ENCODE measurements at regions not wholly inside any gene's neighbourhood (a gene's known extent, or its start where the extent isn't known, plus 50 kb on each side); places are given as distances from the start of the nearest gene placed in this dataset.

- no peak for TF ChIP-seq EZH2phosphoT487 (IDR thresholded peaks at IDR 0.05; ENCODE audit: borderline replicate concordance, low read length)
- TF ChIP-seq, protein P1, sequence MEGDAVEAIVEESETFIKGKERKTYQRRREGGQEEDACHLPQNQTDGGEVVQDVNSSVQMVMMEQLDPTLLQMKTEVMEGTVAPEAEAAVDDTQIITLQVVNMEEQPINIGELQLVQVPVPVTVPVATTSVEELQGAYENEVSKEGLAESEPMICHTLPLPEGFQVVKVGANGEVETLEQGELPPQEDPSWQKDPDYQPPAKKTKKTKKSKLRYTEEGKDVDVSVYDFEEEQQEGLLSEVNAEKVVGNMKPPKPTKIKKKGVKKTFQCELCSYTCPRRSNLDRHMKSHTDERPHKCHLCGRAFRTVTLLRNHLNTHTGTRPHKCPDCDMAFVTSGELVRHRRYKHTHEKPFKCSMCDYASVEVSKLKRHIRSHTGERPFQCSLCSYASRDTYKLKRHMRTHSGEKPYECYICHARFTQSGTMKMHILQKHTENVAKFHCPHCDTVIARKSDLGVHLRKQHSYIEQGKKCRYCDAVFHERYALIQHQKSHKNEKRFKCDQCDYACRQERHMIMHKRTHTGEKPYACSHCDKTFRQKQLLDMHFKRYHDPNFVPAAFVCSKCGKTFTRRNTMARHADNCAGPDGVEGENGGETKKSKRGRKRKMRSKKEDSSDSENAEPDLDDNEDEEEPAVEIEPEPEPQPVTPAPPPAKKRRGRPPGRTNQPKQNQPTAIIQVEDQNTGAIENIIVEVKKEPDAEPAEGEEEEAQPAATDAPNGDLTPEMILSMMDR (IDR thresholded peaks at IDR 0.05; ENCODE audit: low read depth, low read length, poor library complexity, severe bottlenecking): no peak
- H3K4me1 ChIP-seq (ENCODE audit: control insufficient read depth, low read length): no peaks in the 10 kb centered on the region
- no peaks in the 10 kb centered on the region for H3K36me3 ChIP-seq (ENCODE audit: control insufficient read depth, low read length)
- H3K27me3 ChIP-seq (ENCODE audit: control insufficient read depth, low read length): no peaks in the 10 kb centered on the region
- no peak overlapping the region for H3K4me2 ChIP-seq (ENCODE audit: low read length)
- no peaks in the 10 kb centered on the region for H3K9me3 ChIP-seq (ENCODE audit: control insufficient read depth, insufficient read depth, low read length)
- no peak overlapping the region for H3K4me3 ChIP-seq (ENCODE audit: low read length)
- no peaks in the 10 kb centered on the region for H3K79me2 ChIP-seq (ENCODE audit: control insufficient read depth, low read length)
- H3F3A ChIP-seq (ENCODE audit: control insufficient read depth, insufficient read depth): no peaks in the 10 kb centered on the region
- H3K27ac ChIP-seq (ENCODE audit: low read depth, low read length): no peak overlapping the region
- H4K20me1 ChIP-seq (ENCODE audit: control insufficient read depth, insufficient read depth, low read depth, low read length): no peaks in the 10 kb centered on the region
- H3K9me2 ChIP-seq (replicated peaks; ENCODE audit: control insufficient read depth, low read length): no peaks in the 10 kb centered on the region
Measured at GRCh38 chr18:39741755-39742466, 2176.3 kb upstream of the CELF4 start.

- Histone ChIP-seq H3K79me2 (ENCODE audit: control insufficient read depth, low read length) (no peaks in the 10 kb centered on the region), H3K4me3 (ENCODE audit: low read length) (no peak overlapping the region), H3K27ac (ENCODE audit: low read depth, low read length) (no peak overlapping the region), H3F3A (ENCODE audit: control insufficient read depth, insufficient read depth) (no peaks in the 10 kb centered on the region), H3K9me3 (ENCODE audit: control insufficient read depth, insufficient read depth, low read length) (peaks cover 4% of the 10 kb centered on the region; the same call in 1 of the 2 replicates), H3K27me3 (ENCODE audit: control insufficient read depth, low read length) (no peaks in the 10 kb centered on the region), H3K9me2 (replicated peaks; ENCODE audit: control insufficient read depth, low read length) (no peaks in the 10 kb centered on the region), H3K4me1 (ENCODE audit: control insufficient read depth, low read length) (no peaks in the 10 kb centered on the region), H3K4me2 (ENCODE audit: low read length) (no peak overlapping the region), H4K20me1 (ENCODE audit: control insufficient read depth, insufficient read depth, low read depth, low read length) (no peaks in the 10 kb centered on the region), H3K36me3 (ENCODE audit: control insufficient read depth, low read length) (no peaks in the 10 kb centered on the region)
- TF ChIP-seq, protein P1 (IDR thresholded peaks at IDR 0.05; ENCODE audit: low read depth, low read length, poor library complexity, severe bottlenecking): no peak
- no peak for TF ChIP-seq EZH2phosphoT487 (IDR thresholded peaks at IDR 0.05; ENCODE audit: borderline replicate concordance, low read length)
Measured at GRCh38 chr18:39737869-39738268, 2172.3 kb upstream of the CELF4 start.

- Histone ChIP-seq H3K4me1 (ENCODE audit: control insufficient read depth, low read length) (no peaks in the 10 kb centered on the region), H3K9me2 (replicated peaks; ENCODE audit: control insufficient read depth, low read length) (no peaks in the 10 kb centered on the region), H3K4me3 (ENCODE audit: low read length) (no peak overlapping the region), H3K36me3 (ENCODE audit: control insufficient read depth, low read length) (no peaks in the 10 kb centered on the region), H3K4me2 (ENCODE audit: low read length) (no peak overlapping the region), H4K20me1 (ENCODE audit: control insufficient read depth, insufficient read depth, low read depth, low read length) (no peaks in the 10 kb centered on the region), H3K27ac (ENCODE audit: low read depth, low read length) (no peak overlapping the region), H3K27me3 (ENCODE audit: control insufficient read depth, low read length) (no peaks in the 10 kb centered on the region), H3F3A (ENCODE audit: control insufficient read depth, insufficient read depth) (no peaks in the 10 kb centered on the region), H3K79me2 (ENCODE audit: control insufficient read depth, low read length) (no peaks in the 10 kb centered on the region), H3K9me3 (ENCODE audit: control insufficient read depth, insufficient read depth, low read length) (peaks cover 4% of the 10 kb centered on the region; the same call in 1 of the 2 replicates)
- TF ChIP-seq, protein P1 (IDR thresholded peaks at IDR 0.05; ENCODE audit: low read depth, low read length, poor library complexity, severe bottlenecking): no peak
- no peak for TF ChIP-seq EZH2phosphoT487 (IDR thresholded peaks at IDR 0.05; ENCODE audit: borderline replicate concordance, low read length)
Measured at GRCh38 chr18:39732918-39733317, 2167.3 kb upstream of the CELF4 start.

All from DOHH2 (cell line).